HG03442 (cell line): ENCODE measurements at regions not wholly inside any gene's neighbourhood (a gene's known extent, or its start where the extent isn't known, plus 50 kb on each side); places are given as distances from the start of the nearest gene placed in this dataset.

ENCODE experiments used
- ATAC-seq: cut with Tn5 transposase; IDR thresholded peaks from one replicate; pipeline ENCODE4 v1.9.1; 2021; ENCODE audit warnings: mild to moderate bottlenecking, moderate library complexity; ENCODE audit not compliant: unreplicated experiment

DNA sequence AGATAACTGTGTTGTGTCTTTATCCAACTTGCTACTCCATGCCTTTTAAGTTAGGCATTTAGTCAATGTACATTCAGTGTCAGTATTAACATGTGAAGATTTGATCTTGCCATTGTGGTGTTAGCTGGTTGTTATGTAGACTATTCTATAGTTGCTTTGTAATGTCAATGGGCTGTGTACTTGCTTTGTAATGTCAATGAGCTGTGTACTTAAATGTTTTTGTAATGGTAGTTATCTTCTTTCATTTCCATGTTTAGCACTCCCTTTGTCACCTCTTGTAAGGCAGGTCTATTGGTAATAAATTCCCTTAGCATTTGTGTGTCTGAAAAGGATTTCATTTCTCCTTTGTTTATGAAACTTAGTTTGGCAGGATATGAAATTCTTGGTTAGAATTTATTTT is 53.4 kb downstream of the MC4R start:
- ATAC-seq = no peak

DNA sequence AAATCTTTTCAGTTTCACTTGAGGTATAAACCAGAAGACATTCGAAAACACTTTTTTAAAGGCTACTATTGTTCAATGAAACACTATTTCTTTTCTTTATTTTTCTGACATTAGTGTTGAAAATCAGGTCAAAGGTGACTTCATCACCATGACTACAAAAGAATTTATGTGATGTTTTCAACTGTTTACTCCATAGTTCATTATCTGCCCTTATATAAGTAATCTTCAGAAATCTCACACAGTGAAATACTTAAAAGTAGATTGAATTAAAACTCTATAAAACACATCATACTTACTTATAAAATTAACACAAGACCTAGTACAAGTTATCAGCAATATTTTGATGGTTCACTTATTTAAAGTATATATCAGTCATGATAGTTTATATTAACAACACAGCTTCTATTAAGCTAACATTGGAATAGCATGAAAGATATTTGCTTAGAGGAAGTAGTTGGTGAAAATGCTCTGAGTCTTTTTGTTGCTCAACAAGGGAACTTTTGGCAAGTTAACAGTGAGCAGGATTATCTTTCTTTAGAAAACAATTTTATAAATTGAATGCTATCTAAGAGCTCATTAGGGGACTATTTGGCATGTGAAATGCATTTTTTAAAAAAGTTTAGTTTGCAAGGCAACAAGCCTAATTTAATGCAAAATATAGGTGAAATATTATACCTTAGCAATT is 60.8 kb downstream of the MC4R start:
- no peak for ATAC-seq

DNA sequence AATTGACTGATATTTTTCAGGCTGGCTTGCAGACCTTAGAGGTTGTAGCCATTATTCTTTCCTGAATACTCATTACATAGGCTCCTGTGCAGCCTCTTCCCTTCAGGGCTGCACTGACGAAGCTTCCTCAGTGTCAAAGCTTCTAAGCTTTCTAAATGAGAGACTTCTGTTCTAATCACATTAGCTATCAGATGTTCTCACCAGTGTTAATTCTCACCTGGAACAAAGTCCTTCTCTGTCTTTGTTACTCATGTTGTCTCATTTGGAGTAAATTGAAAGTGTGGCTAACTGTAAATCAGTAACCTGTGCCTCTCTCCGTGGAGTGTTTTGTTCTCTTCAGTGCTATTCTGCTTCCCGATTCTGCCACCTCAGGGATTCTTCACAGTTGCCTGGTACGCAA is 76.9 kb downstream of the MC4R start:
- ATAC-seq = no peak

DNA sequence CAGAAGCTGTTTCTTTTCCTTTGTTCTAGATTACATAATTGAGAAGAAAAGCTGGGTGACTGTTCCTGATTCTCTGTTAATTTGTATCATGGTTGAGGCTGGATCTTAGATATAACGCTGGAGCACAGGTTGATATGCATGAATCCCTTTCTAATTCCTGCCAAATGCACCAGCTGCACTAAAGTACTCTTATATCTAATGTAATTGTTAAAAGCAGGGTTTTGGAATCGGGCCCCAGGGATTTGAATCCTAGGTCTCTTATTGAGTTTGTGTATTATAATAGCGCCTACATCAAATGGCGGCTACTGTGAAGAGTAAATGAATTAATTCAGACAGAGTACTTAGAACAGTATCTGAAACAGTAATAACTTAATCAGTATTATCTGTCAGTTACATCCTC is 80.4 kb downstream of the MC4R start:
- no peak for ATAC-seq

DNA sequence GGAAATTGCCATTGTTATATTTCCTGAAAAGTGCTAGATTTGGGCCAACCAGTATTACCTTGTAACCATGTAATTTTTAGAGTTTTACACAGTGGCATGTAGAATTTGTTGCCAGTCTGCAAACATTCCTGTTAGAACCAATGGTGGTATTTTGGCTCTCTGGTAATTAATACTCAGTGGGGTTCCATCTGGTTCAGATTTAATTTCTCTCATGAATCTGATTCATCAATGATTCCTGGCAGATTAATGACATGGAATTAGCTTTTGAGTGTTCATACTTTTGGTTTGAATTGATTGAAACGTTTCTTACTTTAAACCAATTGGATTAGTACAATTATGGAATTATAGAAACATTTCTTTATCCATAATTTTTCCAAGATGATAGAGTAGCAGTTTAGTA is 93.2 kb downstream of the MC4R start:
- no peak for ATAC-seq

DNA sequence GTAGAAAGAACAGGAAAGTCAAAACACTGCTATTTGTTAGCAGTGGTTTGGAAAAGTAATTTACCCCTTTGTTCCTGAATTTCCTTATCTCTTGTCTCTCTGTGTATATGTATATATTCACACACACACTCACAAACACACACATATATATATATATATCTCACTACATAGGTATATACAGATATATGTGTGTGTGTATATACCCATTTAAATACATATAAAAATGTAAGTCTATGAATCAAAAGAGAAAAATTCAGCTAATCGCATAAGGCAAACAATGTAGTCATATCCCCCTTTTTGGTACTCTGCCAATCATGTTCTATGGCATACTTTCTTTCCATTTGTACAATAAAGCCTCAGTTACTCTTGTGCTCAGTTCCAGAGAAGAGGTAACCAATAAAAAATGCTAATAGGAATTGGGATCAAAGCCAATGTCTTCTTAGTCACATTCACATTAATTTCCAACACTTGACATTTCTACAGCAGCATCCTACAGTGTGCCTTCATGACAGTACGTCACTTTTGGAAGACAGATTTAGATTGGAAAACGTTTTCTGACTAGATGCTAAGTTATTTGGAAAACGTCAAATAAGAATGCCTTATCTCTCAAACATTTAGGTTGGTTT is 94.6 kb downstream of the MC4R start:
- no peak for ATAC-seq

DNA sequence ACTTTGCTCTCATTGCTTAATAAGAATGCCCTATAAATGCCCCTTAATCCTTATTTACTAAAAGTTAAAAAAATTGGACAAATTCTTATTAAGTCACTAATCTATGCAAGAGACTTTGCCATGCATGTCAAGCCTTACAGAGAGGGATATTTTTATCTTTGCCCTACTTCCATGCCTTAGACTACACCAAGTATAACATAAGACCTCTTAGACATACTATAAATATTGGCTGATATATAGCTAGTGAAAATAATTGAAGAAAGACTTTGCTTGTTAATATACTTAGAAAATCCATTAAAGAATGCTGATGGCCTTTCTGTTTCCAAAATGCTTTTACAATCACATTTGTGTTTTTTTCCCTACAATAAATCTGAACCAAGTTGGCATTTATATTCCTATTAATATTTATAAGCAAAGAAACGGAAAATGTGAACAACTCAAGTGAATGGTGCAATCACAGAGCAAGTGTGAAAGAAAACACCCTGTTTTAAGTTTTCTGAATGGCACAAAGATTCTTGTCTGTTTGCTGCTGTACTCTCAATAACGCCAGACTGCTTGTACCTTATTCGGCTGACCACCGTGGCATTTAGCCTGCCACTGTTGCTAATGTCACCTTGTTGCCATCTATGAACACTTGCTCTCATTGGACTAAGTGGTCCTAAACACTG is 105.0 kb downstream of the MC4R start:
- no peak for ATAC-seq

DNA sequence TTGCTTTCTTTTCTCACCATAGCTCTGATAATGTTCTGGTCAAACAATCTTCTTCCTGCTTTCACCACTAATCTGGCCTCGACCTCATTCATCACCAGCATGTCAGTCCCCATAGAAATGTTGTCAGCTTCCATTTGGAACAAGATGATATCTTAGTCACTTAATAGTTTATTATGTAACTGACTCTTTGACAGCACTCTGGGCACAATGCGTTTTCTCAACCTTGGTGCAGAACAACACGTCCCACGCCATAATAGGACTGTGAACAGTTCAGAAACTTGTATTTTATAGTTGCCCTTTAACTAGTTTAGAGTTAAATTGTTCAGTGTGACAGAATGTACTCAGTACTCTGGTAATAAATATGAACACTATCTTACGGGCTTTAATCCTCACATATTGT is 106.0 kb downstream of the MC4R start:
- ATAC-seq = no peak

DNA sequence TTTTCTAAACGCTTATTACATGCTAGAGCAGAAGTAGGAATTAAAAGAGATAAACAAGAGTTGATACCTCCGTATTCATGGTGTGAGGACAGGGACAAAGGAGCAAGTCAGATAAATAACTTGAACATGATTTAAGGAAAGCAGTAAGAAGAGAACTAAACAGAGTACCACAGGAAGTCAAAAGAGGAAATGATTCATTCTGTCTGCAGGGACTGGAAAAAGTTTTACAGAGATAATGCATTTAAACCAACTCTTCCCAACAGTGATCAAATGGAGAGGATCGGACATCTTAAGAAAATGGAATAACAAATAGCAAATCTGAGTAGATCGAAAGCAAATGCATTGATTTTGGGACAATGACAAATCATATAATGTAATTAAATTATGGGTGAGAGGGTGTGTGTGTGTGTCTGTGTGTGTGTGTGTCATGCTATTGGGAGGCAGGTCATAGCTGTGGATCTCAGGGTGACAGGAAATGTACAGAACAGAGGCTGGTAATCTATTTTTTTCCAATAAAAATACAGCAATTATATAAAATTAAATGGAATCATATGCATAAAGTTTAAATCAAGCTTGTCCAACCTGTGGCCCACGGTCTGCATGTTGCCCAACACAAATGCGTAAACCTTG is 113.4 kb downstream of the MC4R start:
- no peak for ATAC-seq

DNA sequence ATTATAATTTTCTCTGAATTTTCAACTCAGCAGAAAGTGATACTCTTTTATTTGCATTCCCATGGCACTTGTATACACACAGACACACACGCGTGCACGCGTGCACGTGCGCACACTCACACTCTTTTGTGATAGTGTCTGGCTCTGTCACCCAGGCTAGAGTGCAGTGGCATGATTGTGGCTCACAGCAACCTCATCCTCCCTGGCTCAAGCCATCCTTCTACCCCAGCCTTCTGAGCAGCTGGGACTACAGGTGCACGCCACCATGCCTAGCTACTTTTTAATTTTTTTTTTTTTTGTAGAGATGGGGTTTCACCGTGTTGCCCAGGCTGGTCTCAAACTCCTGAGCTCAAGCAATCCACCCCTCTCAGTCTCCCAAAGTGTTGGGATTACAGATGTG is 123.2 kb downstream of the MC4R start:
- ATAC-seq = no peak

DNA sequence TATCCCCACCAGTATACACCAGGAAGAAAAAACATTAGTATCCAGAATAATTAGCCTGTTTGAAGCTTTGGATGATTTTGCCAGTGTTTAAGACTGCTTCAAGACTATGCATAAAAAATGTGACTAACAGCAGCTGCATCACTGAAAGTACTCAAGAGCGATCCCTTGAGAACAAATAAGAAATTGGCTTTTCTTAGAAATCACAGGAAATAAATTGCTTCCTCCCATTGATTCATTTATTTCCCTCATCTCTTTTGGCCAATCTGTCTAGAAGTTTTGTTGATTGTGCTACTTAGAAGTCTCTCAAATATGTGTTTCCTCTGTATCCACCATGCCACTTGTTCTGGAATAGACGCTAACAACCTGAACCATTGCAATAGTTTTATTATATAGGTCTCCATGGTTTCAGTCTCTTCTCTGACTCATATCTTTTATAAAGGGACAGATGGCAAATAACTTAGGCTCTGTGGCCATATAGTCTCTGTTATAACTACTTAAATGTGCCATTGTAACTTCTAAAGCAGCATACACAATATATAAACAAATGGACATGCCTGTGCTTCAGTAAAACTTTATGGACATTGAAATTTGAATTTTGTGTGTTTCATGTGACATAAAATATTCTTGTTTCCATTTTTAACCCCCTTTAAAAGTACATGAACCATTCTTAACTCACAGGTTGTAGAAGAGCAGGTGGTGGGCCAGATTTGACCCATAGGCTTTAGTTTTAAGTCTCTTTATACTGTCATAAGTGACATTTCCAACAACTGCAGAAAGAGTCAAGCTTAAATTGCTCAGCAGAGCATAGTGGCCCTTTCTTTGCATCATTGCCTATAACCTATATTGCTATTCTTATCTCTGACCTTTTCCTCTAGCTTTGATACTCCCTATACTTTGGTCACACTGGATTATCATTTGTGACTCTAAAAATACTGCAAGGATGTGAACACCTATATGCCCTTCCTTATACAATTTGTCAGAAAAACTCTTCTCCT is 123.9 kb downstream of the MC4R start:
- ATAC-seq = no peak

DNA sequence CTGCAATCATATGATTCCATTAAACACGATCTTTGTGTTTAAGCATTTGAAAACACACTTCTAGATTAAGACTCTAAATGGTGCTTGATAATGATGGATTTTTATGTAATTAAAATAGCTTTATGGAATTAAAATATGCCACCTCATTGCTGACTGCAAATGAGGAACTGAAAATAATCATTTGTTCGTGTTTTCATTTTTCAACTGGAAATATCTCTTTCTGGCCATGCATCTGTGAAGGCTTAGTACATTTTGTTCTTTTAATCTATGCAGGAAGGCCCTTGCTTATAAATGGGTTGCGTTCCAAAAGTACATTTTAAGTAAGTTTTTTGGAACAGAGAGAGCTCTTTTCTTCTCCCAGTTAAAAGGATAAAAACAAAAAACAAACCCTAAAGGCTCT is 125.5 kb downstream of the MC4R start:
- peak; percentile 69 for ATAC-seq

DNA sequence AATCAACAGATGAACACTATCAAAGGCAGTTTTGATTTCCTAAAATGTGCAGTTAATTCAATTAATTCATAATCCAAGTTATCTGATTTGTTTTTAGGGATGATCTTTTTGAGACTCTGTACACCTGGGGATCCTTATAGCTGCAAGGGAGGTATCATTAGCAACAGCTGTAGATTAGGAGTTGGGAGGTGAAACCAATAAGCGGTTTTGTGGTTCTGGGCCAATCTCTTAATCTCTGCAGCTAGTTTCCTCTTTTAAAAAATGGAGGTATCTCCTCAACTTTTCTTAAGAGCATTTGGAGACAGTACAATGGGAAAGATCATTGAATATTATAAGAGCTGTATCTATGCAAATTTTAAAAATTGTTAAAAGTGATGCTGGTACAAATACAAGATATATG is 126.0 kb downstream of the MC4R start:
- ATAC-seq = peak; percentile 65

DNA sequence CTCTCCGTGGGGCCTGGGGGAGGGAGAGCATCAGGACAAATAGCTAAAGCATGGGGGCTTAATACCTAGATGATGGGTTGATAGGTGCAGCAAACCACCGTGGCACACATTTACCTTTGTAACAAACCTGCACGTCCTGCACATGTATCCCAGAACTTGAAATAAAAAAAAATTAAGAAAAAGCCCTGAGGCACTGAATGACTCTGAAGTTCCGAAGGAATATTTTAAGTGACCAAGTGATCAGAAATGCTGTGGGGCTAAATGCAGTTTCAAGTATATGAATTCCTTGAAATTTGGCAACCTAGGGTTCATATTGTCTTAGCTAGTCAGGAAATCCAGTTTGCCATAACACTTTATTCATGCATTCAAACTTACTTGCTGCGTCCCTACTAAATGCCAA is 127.5 kb downstream of the MC4R start:
- ATAC-seq = no peak

DNA sequence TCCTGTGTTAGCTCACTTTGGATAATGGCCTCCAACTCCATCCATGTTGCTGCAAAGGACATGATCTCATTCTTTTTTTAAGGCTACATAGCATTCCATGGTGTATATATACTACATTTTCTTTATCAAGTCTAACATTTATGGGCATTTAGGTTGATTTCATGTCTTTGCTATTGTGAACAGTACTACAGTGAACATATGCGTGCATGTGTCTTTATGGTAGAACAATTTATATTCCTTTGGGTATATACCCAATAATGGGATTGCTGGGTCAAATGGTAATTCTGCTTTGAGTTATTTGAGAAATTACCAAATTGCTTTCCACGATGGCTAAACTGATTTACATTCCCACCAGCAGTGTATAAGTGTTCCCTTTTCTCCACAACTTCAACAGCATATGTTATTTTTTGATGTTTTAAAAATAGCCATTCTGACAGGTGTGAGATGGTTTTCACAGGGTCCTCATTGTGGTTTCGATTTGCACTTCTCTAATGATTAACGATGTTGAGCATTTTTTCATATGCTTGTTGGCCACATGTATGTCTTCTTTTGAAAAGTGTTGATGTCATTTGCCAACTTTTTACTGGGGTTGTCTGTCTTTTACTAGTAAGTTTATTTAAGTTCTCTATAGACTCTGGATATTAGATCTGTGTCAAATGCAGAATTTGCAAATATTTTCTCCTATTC is 133.4 kb downstream of the MC4R start:
- peak; percentile 88 for ATAC-seq

DNA sequence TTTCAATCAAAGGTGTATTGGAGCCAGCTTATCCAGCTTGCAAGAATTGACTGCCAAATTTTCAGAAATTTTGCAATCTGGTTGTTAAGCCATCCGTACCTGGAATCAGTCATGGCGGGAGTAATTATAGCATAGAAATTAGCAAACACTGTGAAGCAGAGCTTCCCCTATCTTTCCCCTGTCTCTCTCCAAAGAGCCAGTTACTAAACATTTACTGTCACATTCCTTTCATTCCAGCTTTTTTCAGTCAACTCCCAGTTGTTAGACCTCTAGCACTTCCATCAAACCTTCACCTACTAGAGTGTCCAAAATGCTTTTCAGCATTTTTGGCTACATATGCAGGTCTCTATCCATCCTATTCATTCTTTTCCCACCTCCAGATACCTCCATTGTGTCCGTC is 137.4 kb downstream of the MC4R start:
- no peak for ATAC-seq

DNA sequence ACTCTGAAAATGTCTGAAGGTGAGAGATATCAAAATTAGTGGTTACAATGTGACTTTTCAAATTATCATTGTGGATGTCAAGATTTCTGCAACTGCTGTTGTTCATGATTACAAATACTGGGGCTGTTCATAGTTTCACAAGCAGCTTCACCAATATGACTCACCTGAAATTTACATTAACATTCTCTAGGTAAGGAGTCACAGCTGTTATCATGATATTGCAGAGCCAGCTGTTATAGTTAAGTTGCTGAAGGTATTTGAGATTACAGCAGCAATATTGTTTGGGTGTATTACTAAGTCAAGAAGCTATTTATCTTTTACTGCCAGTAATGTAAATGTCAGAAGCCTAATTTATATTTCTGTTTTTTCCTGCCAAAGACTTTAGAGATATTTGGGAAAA is 140.0 kb downstream of the MC4R start:
- no peak for ATAC-seq

DNA sequence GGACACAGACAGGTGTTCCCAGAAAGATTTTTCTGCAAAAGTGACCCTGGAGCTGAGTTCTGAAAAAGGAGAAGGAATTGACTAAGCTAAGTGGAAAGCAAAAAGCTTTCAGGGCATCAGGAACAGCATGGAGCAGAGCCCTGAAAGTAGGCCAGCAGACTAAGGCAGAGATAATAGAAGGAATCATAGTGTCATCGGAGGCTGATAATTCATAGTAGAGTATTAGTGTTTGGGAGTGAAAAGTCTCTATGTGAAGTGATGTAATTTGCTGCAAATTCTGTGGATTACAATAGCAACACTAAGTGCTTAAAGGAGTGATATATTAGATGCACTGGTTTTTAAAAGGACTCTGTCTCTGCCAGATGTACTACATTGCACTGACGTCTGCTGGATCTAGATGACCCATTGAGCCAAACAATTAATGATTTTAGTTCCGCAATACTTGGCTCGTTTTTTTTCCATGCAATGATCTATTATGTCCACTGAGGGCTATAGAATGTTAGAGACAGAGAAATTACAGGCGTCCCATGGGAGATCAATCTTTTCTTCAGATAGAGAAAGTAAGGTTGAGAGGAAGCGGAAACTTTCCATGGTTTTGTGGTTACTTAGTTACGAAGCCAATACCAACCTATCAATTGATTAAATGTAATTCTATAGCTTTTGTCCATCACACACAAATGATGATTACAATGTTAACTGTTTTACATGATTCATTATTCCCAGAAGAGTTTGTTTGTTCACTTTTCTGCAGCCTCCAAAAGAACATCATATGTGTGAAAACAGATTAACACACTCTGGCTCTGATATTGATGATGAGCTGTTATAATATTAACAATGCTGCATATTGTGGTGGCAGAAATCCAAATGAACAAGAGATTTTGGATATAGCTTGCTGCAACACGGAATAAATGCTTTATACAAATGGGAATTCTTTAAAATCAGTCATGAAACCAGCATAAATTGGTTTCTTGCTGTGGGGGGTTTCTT is 143.7 kb downstream of the MC4R start:
- no peak for ATAC-seq

DNA sequence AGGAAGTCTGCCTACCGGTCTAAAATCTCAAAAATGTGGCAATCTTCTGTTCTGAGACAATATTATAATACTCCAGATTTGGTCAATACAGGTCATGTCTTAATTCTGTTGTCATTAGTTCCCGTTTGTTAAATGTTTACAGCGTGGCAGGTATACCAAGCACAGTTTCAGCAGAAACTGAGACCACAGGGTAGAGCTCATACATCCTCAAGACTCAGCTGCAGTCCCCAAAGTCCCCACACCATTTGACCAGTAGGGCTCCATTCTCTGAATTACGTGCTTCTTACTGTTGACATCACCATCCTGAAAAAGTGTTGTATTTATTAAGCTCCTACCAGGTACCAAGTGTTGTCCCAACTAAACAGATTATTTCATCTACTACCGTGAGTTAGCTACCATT is 157.1 kb downstream of the MC4R start:
- no peak for ATAC-seq
